ENCODE measurements at regions not wholly inside any gene's neighbourhood (a gene's known extent, or its start where the extent isn't known, plus 50 kb on each side); places are given as distances from the start of the nearest gene placed in this dataset.

DNA sequence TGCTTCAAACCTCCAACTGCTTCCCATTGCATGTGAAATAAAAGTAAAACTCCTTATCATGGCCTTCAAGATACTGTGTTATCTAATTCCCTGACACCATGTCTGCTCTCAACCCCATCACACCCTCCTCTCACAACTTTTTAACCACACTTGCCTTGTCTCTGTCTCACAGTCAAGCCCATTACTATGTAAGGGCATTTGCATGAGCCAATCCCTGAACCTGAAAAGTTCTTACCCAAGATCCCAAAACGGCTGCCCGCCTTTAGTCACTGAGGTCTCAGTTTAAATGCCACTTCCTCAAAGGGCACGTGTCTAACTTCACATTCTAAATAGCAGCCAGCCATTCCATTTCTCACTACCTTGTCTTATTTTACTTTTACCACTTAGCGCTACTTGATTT lies 83.1 kb downstream of the SST start:
- no peaks in the 10 kb centered on the region for H3K4me1 ChIP-seq (ENCODE audit: insufficient read depth, low read length, poor library complexity, severe bottlenecking)
- no peaks in the 10 kb centered on the region for H3K9me3 ChIP-seq (ENCODE audit: insufficient read depth, low read depth, low read length)

DNA sequence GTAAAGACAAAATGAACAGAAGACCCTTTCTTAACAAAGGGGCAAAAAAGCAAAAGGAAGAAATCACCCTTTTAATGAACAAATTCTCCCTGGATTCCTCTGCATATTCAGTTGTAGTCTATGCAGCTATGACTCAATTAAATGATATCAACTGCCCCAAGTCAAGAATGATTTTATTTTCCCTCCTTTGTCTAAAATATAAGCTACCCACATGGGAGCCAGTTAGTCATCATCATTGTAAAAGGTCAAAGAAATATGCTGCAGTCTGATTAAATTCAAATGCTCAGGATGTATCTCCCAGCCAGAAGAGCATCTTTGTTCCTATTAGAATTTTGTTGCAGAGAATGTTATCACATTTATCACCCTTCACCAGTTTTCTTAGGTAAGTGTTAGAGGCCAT lies 84.0 kb downstream of the SST start:
- Histone ChIP-seq H3F3A (ENCODE audit: low read depth) (no peaks in the 10 kb centered on the region), H3K4me2 (ENCODE audit: low read depth, low read length, poor library complexity, severe bottlenecking) (no peak overlapping the region), H3K4me3 (ENCODE audit: low read length, poor library complexity, severe bottlenecking) (no peak overlapping the region), H3K9me2 (replicated peaks; ENCODE audit: low read depth, low read length) (no peaks in the 10 kb centered on the region), H3K9ac (ENCODE audit: low read depth, low read length, poor library complexity, severe bottlenecking) (no peak overlapping the region), H3K9me3 (ENCODE audit: insufficient read depth, low read depth, low read length) (no peaks in the 10 kb centered on the region), H3K36me3 (ENCODE audit: insufficient read depth, low read length) (no peaks in the 10 kb centered on the region), H2AFZ (ENCODE audit: low read length) (no peak overlapping the region), H3K27me3 (ENCODE audit: insufficient read depth, low read length, poor library complexity, severe bottlenecking) (no peaks in the 10 kb centered on the region), H3K79me2 (ENCODE audit: insufficient read depth, low read length) (no peaks in the 10 kb centered on the region), H3K4me1 (ENCODE audit: insufficient read depth, low read length, poor library complexity, severe bottlenecking) (no peaks in the 10 kb centered on the region), H4K20me1 (ENCODE audit: insufficient read depth, low read length, poor library complexity, severe bottlenecking) (no peaks in the 10 kb centered on the region)
- TF ChIP-seq EZH2phosphoT487 (IDR thresholded peaks at IDR 0.05; ENCODE audit: borderline replicate concordance): no peak
- TF ChIP-seq, protein P1, sequence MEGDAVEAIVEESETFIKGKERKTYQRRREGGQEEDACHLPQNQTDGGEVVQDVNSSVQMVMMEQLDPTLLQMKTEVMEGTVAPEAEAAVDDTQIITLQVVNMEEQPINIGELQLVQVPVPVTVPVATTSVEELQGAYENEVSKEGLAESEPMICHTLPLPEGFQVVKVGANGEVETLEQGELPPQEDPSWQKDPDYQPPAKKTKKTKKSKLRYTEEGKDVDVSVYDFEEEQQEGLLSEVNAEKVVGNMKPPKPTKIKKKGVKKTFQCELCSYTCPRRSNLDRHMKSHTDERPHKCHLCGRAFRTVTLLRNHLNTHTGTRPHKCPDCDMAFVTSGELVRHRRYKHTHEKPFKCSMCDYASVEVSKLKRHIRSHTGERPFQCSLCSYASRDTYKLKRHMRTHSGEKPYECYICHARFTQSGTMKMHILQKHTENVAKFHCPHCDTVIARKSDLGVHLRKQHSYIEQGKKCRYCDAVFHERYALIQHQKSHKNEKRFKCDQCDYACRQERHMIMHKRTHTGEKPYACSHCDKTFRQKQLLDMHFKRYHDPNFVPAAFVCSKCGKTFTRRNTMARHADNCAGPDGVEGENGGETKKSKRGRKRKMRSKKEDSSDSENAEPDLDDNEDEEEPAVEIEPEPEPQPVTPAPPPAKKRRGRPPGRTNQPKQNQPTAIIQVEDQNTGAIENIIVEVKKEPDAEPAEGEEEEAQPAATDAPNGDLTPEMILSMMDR (conservative IDR thresholded peaks at IDR 0.05; ENCODE audit: low read length): no peak

More for the DNA sequence above, 83.1 kb downstream of the SST start:
- Histone ChIP-seq H4K20me1 (ENCODE audit: insufficient read depth, low read length, poor library complexity, severe bottlenecking) (no peaks in the 10 kb centered on the region), H3K9ac (ENCODE audit: low read depth, low read length, poor library complexity, severe bottlenecking) (no peak overlapping the region), H2AFZ (ENCODE audit: low read length) (no peak overlapping the region), H3K36me3 (ENCODE audit: insufficient read depth, low read length) (no peaks in the 10 kb centered on the region), H3K9me2 (replicated peaks; ENCODE audit: low read depth, low read length) (no peaks in the 10 kb centered on the region), H3K4me2 (ENCODE audit: low read depth, low read length, poor library complexity, severe bottlenecking) (no peak overlapping the region), H3K79me2 (ENCODE audit: insufficient read depth, low read length) (no peaks in the 10 kb centered on the region), H3F3A (ENCODE audit: low read depth) (no peaks in the 10 kb centered on the region), H3K4me3 (ENCODE audit: low read length, poor library complexity, severe bottlenecking) (no peak overlapping the region), H3K27me3 (ENCODE audit: insufficient read depth, low read length, poor library complexity, severe bottlenecking) (no peaks in the 10 kb centered on the region)
- no peak for TF ChIP-seq EZH2phosphoT487 (IDR thresholded peaks at IDR 0.05; ENCODE audit: borderline replicate concordance)
- TF ChIP-seq, protein P1 (conservative IDR thresholded peaks at IDR 0.05; ENCODE audit: low read length): no peak

DNA sequence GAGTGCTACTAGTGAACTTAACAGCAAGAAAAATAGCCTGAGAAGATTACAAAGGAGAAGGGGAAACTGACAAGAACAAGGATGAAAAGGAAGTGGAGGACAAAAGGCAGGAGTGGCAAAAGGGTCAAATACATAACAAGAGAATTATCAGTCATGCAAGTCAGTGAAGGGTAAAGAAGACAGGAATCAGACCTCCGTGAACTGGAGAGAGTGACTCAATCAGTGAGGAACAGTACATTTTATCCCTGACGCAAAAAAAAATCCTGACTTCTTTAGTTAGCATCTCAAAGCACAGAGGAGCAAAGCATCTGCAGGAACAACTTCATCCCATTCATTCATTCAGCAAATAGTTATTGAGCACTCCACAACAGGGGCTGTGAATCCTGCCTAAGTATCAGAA lies 97.8 kb downstream of the SST start:
- Histone ChIP-seq H3F3A (ENCODE audit: low read depth) (no peaks in the 10 kb centered on the region), H3K36me3 (ENCODE audit: insufficient read depth, low read length) (no peaks in the 10 kb centered on the region), H3K4me2 (ENCODE audit: low read depth, low read length, poor library complexity, severe bottlenecking) (no peak overlapping the region), H3K9me2 (replicated peaks; ENCODE audit: low read depth, low read length) (no peaks in the 10 kb centered on the region), H2AFZ (ENCODE audit: low read length) (no peak overlapping the region), H4K20me1 (ENCODE audit: insufficient read depth, low read length, poor library complexity, severe bottlenecking) (no peaks in the 10 kb centered on the region), H3K4me1 (ENCODE audit: insufficient read depth, low read length, poor library complexity, severe bottlenecking) (no peaks in the 10 kb centered on the region), H3K9me3 (ENCODE audit: insufficient read depth, low read depth, low read length) (no peaks in the 10 kb centered on the region), H3K79me2 (ENCODE audit: insufficient read depth, low read length) (no peaks in the 10 kb centered on the region), H3K9ac (ENCODE audit: low read depth, low read length, poor library complexity, severe bottlenecking) (no peak overlapping the region), H3K27me3 (ENCODE audit: insufficient read depth, low read length, poor library complexity, severe bottlenecking) (no peaks in the 10 kb centered on the region), H3K4me3 (ENCODE audit: low read length, poor library complexity, severe bottlenecking) (no peak overlapping the region)
- TF ChIP-seq EZH2phosphoT487 (IDR thresholded peaks at IDR 0.05; ENCODE audit: borderline replicate concordance): no peak
- TF ChIP-seq, protein P1 (conservative IDR thresholded peaks at IDR 0.05; ENCODE audit: low read length): no peak

Measured in Loucy (cell line).